Transverse colon (tissue), 4 donors: ENCODE measurements at regions not wholly inside any gene's neighbourhood (a gene's known extent, or its start where the extent isn't known, plus 50 kb on each side); places are given as distances from the start of the nearest gene placed in this dataset.

Source experiments
- DNase-seq: peaks from one replicate; pipeline ENCODE4 v3.0.0-alpha.2; 2019
- H3K27ac ChIP-seq, 4 donors: fragments of 200-600 bp; sonication (generic); 2 replicates each; pipeline ENCODE4 v1.5.1; 2016 to 2018; ENCODE audit warnings: inconsistent platforms in 4 of 4
- H3K27me3 ChIP-seq: fragments of 200-600 bp; sonication (generic); 2 replicates; pipeline ENCODE4 v1.5.1; 2017; ENCODE audit warnings: inconsistent platforms
- H3K36me3 ChIP-seq, 4 donors: fragments of 200-600 bp; sonication (generic); 2 replicates each; pipeline ENCODE4 v1.5.1; 2017 to 2019; ENCODE audit warnings: inconsistent platforms in 4 of 4
- H3K4me1 ChIP-seq, 4 donors: fragments of 200-600 bp; sonication (generic); 2 replicates each; pipeline ENCODE4 v1.5.1; 2017 to 2020; ENCODE audit warnings: inconsistent platforms in 4 of 4
- H3K4me3 ChIP-seq, 4 donors: fragments of 200-600 bp; sonication (generic); 1 replicate in 1 of 4; 2 replicates in 3 of 4; pipeline versions ENCODE4 v1.5.1 to v1.6.1; 2017 to 2019; ENCODE audit warnings: inconsistent platforms in 4 of 4
- H3K9me3 ChIP-seq, 2 donors: fragments of 200-600 bp; sonication (generic); 2 replicates each; pipeline ENCODE4 v1.5.1; 2017 to 2019; ENCODE audit warnings: inconsistent platforms in 2 of 2
- EP300 ChIP-seq: sonication (generic); formaldehyde crosslinking; IDR thresholded peaks from one replicate; pipeline ENCODE4 v1.6.1; 2017; ENCODE audit warnings: antibody characterized with exemption, low read depth
- POLR2A ChIP-seq: fragments of 450-650 bp; IDR thresholded peaks from one replicate; pipeline ENCODE4 v1.6.1; 2016; ENCODE audit warnings: antibody characterized with exemption, mild to moderate bottlenecking, moderate library complexity
- POLR2AphosphoS5 ChIP-seq, 3 donors: sonication (generic); formaldehyde crosslinking; IDR thresholded peaks; one replicate each; pipeline ENCODE4 v1.6.1; 2016; ENCODE audit warnings: antibody characterized with exemption in 3 of 3
- WGBS, 2 donors: methylation state at CpG; one replicate each; pipeline ENCODE4 v1.1.5; 2018; ENCODE audit warnings: low coverage in 1 of 2; 5-methylcytosine and 5-hydroxymethylcytosine counted together
- in situ Hi-C, 4 donors: fragments of 200-750 bp; cut with MboI; loops; one replicate each; pipeline versions ENCODE4 v1.15.0 to v1.15.1; 2017; ENCODE audit warnings: low sequenced_read_pairs in 3 of 4, low pct_ligation_motif_present in 1 of 4, low pct_unique_long_range_greater_than_20kb in 1 of 4
- intact Hi-C: fragments of 100-400 bp; cut with DNase I; formaldehyde crosslinking; loops from one replicate; pipeline ENCODE4 v1.15.1; 2023; ENCODE audit warnings: low total_unique reads
- TF ChIP-seq, protein P1 (sequence below), 5 experiments: fragments of 200-600 bp in 3 of 5; fragments of 450-650 bp in 2 of 5; sonication (generic) in 3 of 5; IDR thresholded peaks; 1 replicate in 2 of 5; 2 replicates in 3 of 5; pipeline ENCODE4 v1.5.1; 2016 to 2017; ENCODE audit warnings: antibody characterized with exemption in 5 of 5, inconsistent platforms in 3 of 5, mild to moderate bottlenecking in 2 of 5, moderate library complexity in 1 of 5

DNA sequence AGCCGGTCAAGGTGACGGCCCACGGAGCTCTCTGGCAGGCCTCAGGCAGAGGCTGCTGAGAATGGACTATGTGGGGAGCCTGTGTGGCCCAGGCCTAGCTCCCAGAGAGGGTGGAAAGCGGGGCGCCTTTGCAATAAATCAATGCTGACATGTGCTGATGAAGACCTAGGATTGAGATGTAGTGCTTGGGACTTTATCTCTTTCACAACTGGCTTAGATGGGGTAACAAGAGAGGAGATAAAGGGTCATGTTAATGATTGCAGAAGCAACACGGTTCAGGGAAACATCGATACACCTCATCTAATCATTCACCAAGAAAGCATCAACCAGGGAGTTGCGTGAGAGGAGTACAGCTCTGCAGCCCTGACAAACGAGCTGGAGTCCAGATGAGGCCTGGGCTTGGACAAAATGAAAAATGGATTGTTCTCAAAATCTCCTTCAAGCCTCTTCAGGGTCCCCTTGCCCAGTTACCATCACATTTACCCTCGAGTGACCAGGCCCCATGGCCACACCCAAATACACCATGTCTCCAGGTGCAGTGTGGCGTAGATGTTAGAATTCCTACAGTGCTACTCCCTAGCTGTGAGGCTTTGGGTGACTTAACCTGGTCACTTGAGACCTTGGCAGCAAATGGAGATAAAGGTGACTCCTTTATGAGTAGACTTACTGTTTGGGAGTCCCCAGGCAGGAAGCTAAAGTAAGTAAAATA lies 146.4 kb upstream of the LIPC start:
- in situ Hi-C loops (no loop called here), intact Hi-C loops (no loop called here)
- WGBS, 2 donors: 73 to 89% methylated on average over 6 to 10 of the region's 11 CpGs
- no peak for DNase-seq
- no peaks in the 10 kb centered on the region for H3K36me3 ChIP-seq
- no peak overlapping the region for H3K4me3 ChIP-seq
- no peaks in the 10 kb centered on the region for H3K4me1 ChIP-seq
- H3K27me3 ChIP-seq: no peaks in the 10 kb centered on the region
- H3K9me3 ChIP-seq: no peaks in the 10 kb centered on the region
- TF ChIP-seq EP300: no peak
- TF ChIP-seq, protein P1, sequence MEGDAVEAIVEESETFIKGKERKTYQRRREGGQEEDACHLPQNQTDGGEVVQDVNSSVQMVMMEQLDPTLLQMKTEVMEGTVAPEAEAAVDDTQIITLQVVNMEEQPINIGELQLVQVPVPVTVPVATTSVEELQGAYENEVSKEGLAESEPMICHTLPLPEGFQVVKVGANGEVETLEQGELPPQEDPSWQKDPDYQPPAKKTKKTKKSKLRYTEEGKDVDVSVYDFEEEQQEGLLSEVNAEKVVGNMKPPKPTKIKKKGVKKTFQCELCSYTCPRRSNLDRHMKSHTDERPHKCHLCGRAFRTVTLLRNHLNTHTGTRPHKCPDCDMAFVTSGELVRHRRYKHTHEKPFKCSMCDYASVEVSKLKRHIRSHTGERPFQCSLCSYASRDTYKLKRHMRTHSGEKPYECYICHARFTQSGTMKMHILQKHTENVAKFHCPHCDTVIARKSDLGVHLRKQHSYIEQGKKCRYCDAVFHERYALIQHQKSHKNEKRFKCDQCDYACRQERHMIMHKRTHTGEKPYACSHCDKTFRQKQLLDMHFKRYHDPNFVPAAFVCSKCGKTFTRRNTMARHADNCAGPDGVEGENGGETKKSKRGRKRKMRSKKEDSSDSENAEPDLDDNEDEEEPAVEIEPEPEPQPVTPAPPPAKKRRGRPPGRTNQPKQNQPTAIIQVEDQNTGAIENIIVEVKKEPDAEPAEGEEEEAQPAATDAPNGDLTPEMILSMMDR (IDR thresholded peaks at IDR 0.05): no peak
- no peak for TF ChIP-seq POLR2A
- TF ChIP-seq POLR2AphosphoS5 (IDR thresholded peaks at IDR 0.05): no peak
- H3K27ac ChIP-seq: no peak overlapping the region

DNA sequence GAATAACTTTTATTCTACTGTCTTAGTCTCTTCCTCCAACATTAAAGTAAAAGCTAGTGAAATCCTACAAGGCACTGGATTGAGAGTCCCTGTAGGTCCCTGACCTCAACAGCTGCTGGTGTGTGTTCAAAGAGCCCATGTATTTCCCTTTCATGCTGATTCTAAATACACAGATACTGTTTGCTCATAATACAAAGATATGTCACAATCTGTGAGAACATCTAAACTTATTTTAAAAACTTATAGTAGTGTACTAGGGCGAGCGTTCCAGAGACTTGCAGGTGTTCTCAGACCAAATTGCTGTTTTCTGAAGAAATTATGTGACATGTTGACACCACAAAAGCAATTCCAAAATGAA lies 145.9 kb upstream of the LIPC start:
- in situ Hi-C loops (no loop called here), intact Hi-C loops (no loop called here)
- 89% methylated on average over 2 of the region's 2 CpGs for WGBS, 2 donors
- no peak for DNase-seq
- H3K9me3 ChIP-seq: no peaks in the 10 kb centered on the region
- H3K27me3 ChIP-seq: no peaks in the 10 kb centered on the region
- no peaks in the 10 kb centered on the region for H3K36me3 ChIP-seq
- H3K27ac ChIP-seq: no peak overlapping the region
- TF ChIP-seq EP300: no peak
- TF ChIP-seq, protein P1 (IDR thresholded peaks at IDR 0.05): no peak
- no peak for TF ChIP-seq POLR2AphosphoS5 (IDR thresholded peaks at IDR 0.05)
- no peak for TF ChIP-seq POLR2A
- no peak overlapping the region for H3K4me3 ChIP-seq
- H3K4me1 ChIP-seq: no peaks in the 10 kb centered on the region

DNA sequence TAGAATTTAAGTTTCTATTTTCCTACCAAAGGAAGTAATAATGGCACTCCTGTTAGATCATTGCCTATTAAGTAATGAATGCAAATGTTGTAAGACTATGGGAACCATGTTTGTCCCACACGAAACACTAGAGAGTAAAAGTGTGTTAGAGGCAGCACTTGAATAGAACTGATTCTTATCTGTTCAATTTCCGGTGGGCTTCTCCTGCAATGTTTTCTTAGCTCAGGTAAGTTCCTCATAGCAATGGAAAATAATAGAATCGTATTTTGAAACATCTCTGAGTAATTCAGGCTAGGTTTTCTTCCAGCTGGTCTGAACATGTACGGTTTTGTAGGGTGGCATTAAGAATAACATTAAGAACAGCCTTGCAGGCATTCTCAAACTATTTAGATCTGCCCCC lies 145.3 kb upstream of the LIPC start:
- Histone ChIP-seq H3K27me3 (no peaks in the 10 kb centered on the region), H3K36me3 (no peaks in the 10 kb centered on the region), H3K4me3 (no peak overlapping the region), H3K4me1 (no peaks in the 10 kb centered on the region), H3K27ac (no peak overlapping the region), H3K9me3 (no peaks in the 10 kb centered on the region)
- TF ChIP-seq POLR2A (no peak), EP300 (no peak), POLR2AphosphoS5 (IDR thresholded peaks at IDR 0.05) (no peak)
- TF ChIP-seq, protein P1 (IDR thresholded peaks at IDR 0.05): no peak
- intact Hi-C loops: no loop called here
- in situ Hi-C loops: no loop called here
- 81 to 83% methylated on average over 4 of the region's 4 CpGs for WGBS, 2 donors
- no peak for DNase-seq

DNA sequence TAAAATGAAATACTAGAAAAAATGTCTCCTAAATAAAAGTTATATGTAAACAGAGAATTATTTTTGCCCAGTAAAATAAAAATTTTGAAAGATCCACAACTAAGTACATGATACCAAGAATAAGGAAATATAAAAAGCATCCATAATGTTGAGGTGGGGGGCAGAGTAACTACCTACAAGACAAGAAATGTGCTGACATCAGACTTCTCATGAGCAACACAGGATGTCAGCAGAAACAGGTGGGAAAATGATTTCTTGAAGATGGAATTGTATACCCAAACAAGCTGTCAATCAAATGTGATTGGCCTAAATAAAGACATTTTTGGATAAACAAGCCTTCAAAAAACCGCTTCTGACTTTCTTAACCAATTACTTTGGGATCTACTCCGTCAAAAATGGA lies 143.9 kb upstream of the LIPC start:
- DNase-seq: no peak
- in situ Hi-C loops (no loop called here), intact Hi-C loops (no loop called here)
- H3K4me1 ChIP-seq: no peaks in the 10 kb centered on the region
- TF ChIP-seq, protein P1 (IDR thresholded peaks at IDR 0.05): no peak
- TF ChIP-seq EP300 (no peak), POLR2AphosphoS5 (IDR thresholded peaks at IDR 0.05) (no peak), POLR2A (no peak)
- H3K27me3 ChIP-seq: no peaks in the 10 kb centered on the region
- no peaks in the 10 kb centered on the region for H3K9me3 ChIP-seq
- 90 to 96% methylated on average over 2 of the region's 2 CpGs for WGBS, 2 donors
- no peaks in the 10 kb centered on the region for H3K36me3 ChIP-seq
- no peak overlapping the region for H3K27ac ChIP-seq
- no peak overlapping the region for H3K4me3 ChIP-seq
